SK-N-DZ (cell line): ENCODE measurements at regions not wholly inside any gene's neighbourhood (a gene's known extent, or its start where the extent isn't known, plus 50 kb on each side); places are given as distances from the start of the nearest gene placed in this dataset.
"Not testable (repeated sequence)": the region's sequence is repeated elsewhere in the genome, so short reads cannot be mapped to it uniquely, and the experiment has no call there.

ENCODE experiments used
- DNase-seq: peaks from one replicate; pipeline ENCODE4 v3.0.0-alpha.2; 2015; ENCODE audit warnings: low spot score

- no peak for DNase-seq
Measured at GRCh38 chr14:104304451-104305351, 166.3 kb downstream of the KIF26A start.

GRCh38 chr14:104305511-104306449 lies 167.4 kb downstream of the KIF26A start:
- no peak for DNase-seq

- no peak for DNase-seq
Measured at GRCh38 chr14:104306450-104307040, 168.2 kb downstream of the KIF26A start.

GRCh38 chr14:104307246-104307626 lies 168.8 kb downstream of the KIF26A start:
- DNase-seq: no peak

- no peak for DNase-seq
Measured at GRCh38 chr14:104307627-104308401, 169.4 kb downstream of the KIF26A start.

- not testable (repeated sequence) for DNase-seq
Measured at GRCh38 chr14:104308534-104308933, 170.1 kb downstream of the KIF26A start.

- DNase-seq: no peak
Measured at GRCh38 chr14:104309657-104310369, 171.4 kb downstream of the KIF26A start.

GRCh38 chr14:104311358-104311757 lies 173.0 kb downstream of the KIF26A start:
- no peak for DNase-seq

GRCh38 chr14:104313674-104314073 lies 175.3 kb downstream of the KIF26A start:
- DNase-seq: no peak

- no peak for DNase-seq
Measured at GRCh38 chr14:104314251-104314941, 176.0 kb downstream of the KIF26A start.

- no peak for DNase-seq
Measured at GRCh38 chr14:104315169-104315568, 176.8 kb downstream of the KIF26A start.

- DNase-seq: no peak
Measured at GRCh38 chr14:104315625-104316024, 177.2 kb downstream of the KIF26A start.

- no peak for DNase-seq
Measured at GRCh38 chr14:104316121-104316722, 177.8 kb downstream of the KIF26A start.

- DNase-seq: no peak
Measured at GRCh38 chr14:104316723-104317491, 178.5 kb downstream of the KIF26A start.

- no peak for DNase-seq
Measured at GRCh38 chr14:104317492-104317805, 179.1 kb downstream of the KIF26A start.

- no peak for DNase-seq
Measured at GRCh38 chr14:104317975-104318557, 179.7 kb downstream of the KIF26A start.

GRCh38 chr14:104318558-104319490 lies 180.4 kb downstream of the KIF26A start:
- no peak for DNase-seq
